ENCODE measurements at regions not wholly inside any gene's neighbourhood (a gene's known extent, or its start where the extent isn't known, plus 50 kb on each side); places are given as distances from the start of the nearest gene placed in this dataset.

DNA sequence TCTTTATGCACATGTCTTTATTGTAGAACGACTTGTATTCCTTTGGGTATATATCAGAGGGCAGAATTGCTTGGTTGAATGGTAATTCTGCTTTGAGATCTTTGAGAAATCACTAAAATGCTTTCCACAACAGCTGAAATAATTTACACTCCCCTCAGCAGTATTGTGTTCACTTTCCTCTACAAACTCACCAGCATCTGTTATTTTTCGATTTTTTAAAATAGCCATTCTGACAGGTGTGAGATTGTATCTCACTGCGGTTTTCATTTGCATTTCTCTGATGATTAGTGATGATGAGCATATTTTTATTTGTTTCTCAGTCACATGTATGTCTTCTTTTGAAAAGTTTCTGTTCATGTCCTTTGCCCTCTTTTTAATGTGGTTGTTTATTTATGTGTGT, 459.8 kb downstream of the PABPC4L start:
- Histone ChIP-seq H3K4me1 (no peaks in the 10 kb centered on the region), H3K9me3 (no peaks in the 10 kb centered on the region), H3K27ac (no peak overlapping the region), H3K36me3 (no peaks in the 10 kb centered on the region), H3K4me3 (no peak overlapping the region), H3K27me3 (no peaks in the 10 kb centered on the region)
- intact Hi-C loops (cut with DNase I; ENCODE audit: low total_unique reads) = no loop called here
- DNase-seq = no peak
- TF ChIP-seq, protein P1, sequence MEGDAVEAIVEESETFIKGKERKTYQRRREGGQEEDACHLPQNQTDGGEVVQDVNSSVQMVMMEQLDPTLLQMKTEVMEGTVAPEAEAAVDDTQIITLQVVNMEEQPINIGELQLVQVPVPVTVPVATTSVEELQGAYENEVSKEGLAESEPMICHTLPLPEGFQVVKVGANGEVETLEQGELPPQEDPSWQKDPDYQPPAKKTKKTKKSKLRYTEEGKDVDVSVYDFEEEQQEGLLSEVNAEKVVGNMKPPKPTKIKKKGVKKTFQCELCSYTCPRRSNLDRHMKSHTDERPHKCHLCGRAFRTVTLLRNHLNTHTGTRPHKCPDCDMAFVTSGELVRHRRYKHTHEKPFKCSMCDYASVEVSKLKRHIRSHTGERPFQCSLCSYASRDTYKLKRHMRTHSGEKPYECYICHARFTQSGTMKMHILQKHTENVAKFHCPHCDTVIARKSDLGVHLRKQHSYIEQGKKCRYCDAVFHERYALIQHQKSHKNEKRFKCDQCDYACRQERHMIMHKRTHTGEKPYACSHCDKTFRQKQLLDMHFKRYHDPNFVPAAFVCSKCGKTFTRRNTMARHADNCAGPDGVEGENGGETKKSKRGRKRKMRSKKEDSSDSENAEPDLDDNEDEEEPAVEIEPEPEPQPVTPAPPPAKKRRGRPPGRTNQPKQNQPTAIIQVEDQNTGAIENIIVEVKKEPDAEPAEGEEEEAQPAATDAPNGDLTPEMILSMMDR (IDR thresholded peaks at IDR 0.05) = no peak
- TF ChIP-seq POLR2A (IDR thresholded peaks at IDR 0.05) = no peak

DNA sequence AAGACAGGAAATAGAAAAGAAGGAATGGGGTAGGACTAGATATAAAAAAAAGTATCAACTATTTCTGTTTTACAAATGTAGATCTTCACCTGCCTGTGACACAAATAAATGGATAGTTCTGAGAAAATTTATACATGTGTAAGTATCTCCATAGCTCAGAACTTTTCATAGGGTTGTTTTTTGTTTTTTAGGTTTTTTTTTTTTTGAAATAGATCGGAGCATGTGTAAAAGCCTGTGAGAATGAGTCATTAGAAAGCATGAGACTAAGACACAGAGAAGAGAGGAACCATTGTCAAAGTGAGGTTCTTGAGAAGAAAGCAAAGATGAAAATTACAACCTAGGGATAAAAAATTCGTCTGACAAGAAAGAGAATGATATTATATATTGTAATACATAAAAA, 481.6 kb downstream of the PABPC4L start:
- TF ChIP-seq, protein P1 (IDR thresholded peaks at IDR 0.05) = no peak
- no peak for TF ChIP-seq POLR2A (IDR thresholded peaks at IDR 0.05)
- H3K27me3 ChIP-seq = no peaks in the 10 kb centered on the region
- no peak for DNase-seq
- H3K4me3 ChIP-seq = no peak overlapping the region
- H3K9me3 ChIP-seq = no peaks in the 10 kb centered on the region
- H3K36me3 ChIP-seq = no peaks in the 10 kb centered on the region
- no peak overlapping the region for H3K27ac ChIP-seq
- intact Hi-C loops (cut with DNase I; ENCODE audit: low total_unique reads) = no loop called here
- H3K4me1 ChIP-seq = no peaks in the 10 kb centered on the region

DNA sequence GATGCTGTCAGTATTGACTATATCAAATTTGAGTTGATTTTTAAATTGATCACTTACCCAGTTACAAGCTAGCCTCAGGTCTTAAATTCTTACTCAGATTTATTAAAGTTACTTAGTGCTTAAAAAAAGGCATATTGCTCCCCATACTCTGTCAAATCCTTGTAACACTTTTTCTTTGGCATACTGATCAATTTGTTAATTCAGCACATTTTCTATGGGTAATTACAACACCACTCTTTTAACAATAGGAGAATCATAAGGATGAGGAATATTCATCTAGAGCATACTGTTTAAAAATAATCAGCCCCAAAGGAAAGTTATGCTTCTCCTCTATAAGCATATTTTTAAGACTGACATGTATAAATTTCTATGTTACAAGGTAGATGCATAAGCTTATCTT, 482.5 kb downstream of the PABPC4L start:
- no peaks in the 10 kb centered on the region for H3K36me3 ChIP-seq
- H3K4me3 ChIP-seq = no peak overlapping the region
- no peaks in the 10 kb centered on the region for H3K27me3 ChIP-seq
- intact Hi-C loops (cut with DNase I; ENCODE audit: low total_unique reads) = no loop called here
- DNase-seq = no peak
- no peaks in the 10 kb centered on the region for H3K4me1 ChIP-seq
- TF ChIP-seq, protein P1 (IDR thresholded peaks at IDR 0.05) = no peak
- TF ChIP-seq POLR2A (IDR thresholded peaks at IDR 0.05) = no peak
- no peak overlapping the region for H3K27ac ChIP-seq
- no peaks in the 10 kb centered on the region for H3K9me3 ChIP-seq

DNA sequence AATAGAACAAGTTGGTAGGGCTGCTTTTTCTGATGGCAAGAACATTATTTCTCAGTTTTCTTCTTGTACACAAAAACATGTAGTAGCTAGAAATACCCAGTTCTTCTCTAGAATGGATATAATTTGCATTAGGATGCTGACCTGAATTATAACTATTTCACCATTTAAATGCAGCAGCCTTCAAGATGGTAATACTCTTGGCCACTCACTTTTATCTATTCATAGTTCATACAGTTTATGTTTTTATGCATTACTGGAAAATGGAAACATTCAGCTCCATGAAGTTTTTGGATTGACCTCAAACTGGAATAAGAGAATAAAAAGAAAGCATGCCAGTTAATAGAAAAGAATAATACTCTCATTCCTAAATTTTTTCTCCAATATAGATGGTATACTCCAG, 487.4 kb downstream of the PABPC4L start:
- TF ChIP-seq, protein P1 (IDR thresholded peaks at IDR 0.05) = no peak
- no peak for TF ChIP-seq POLR2A (IDR thresholded peaks at IDR 0.05)
- Histone ChIP-seq H3K4me3 (no peak overlapping the region), H3K36me3 (no peaks in the 10 kb centered on the region), H3K27ac (no peak overlapping the region), H3K27me3 (no peaks in the 10 kb centered on the region), H3K9me3 (no peaks in the 10 kb centered on the region), H3K4me1 (no peaks in the 10 kb centered on the region)
- DNase-seq = no peak
- intact Hi-C loops (cut with DNase I; ENCODE audit: low total_unique reads) = no loop called here

DNA sequence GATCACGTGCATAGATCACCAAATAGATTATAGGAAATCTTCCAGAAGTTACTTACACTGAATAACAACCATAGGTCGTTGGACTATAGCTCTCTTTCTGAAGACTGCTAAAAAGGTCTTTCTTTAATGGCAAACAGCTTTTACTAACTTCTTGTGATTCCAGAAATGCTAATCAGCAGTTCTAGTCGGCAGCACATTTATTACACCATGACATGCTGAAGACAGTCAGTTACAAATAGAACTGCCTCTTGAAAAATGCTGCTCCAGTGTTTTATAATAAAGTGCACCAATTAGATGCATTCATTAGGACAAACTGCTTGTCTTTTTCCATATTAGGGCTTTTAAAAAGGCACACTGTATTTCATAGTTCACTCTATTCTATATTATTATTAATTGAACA, 488.2 kb downstream of the PABPC4L start:
- Histone ChIP-seq H3K27ac (no peak overlapping the region), H3K4me1 (no peaks in the 10 kb centered on the region), H3K36me3 (no peaks in the 10 kb centered on the region), H3K4me3 (no peak overlapping the region), H3K27me3 (no peaks in the 10 kb centered on the region), H3K9me3 (no peaks in the 10 kb centered on the region)
- DNase-seq = no peak
- intact Hi-C loops (cut with DNase I; ENCODE audit: low total_unique reads) = no loop called here
- TF ChIP-seq POLR2A (IDR thresholded peaks at IDR 0.05) = no peak
- TF ChIP-seq, protein P1 (IDR thresholded peaks at IDR 0.05) = no peak

Data from uterus (tissue), 3 donors.